IgD-negative memory B cell (primary cell): ENCODE measurements at regions not wholly inside any gene's neighbourhood (a gene's known extent, or its start where the extent isn't known, plus 50 kb on each side); places are given as distances from the start of the nearest gene placed in this dataset.

Source experiments
- H3K27ac Mint-ChIP-seq, 3 donors: one replicate each; pipeline ENCODE4 v1.8.0; 2020 to 2022; ENCODE audit warnings: mild to moderate bottlenecking in 3 of 3, mixed read lengths in 3 of 3, moderate library complexity in 1 of 3
- H3K27me3 Mint-ChIP-seq: one replicate; pipeline ENCODE4 v1.8.0; 2021; ENCODE audit warnings: mixed read lengths
- H3K36me3 Mint-ChIP-seq: one replicate; pipeline ENCODE4 v1.8.0; 2020; ENCODE audit warnings: mild to moderate bottlenecking, mixed read lengths
- H3K4me1 Mint-ChIP-seq, 3 donors: one replicate each; pipeline ENCODE4 v1.8.0; 2020 to 2022; ENCODE audit warnings: mixed read lengths in 3 of 3, mild to moderate bottlenecking in 1 of 3
- H3K4me3 Mint-ChIP-seq, 4 donors: one replicate each; pipeline ENCODE4 v1.8.0; 2020 to 2022; ENCODE audit warnings: mild to moderate bottlenecking in 4 of 4, mixed read lengths in 4 of 4, moderate library complexity in 3 of 4
- H3K9me3 Mint-ChIP-seq, 3 donors: one replicate each; pipeline ENCODE4 v1.8.0; 2020 to 2021; ENCODE audit warnings: mixed read lengths in 3 of 3, mild to moderate bottlenecking in 1 of 3

- no peaks in the 10 kb centered on the region for H3K27me3 Mint-ChIP-seq
- H3K4me3 Mint-ChIP-seq: no peak overlapping the region
- H3K4me1 Mint-ChIP-seq: peaks cover 0 to 4% (median 0%) of the 10 kb centered on the region in 3 donors
- H3K27ac Mint-ChIP-seq: no peak overlapping the region
- H3K9me3 Mint-ChIP-seq: peaks cover 3 to 5% (median 4%) of the 10 kb centered on the region in 3 donors
- H3K36me3 Mint-ChIP-seq: no peaks in the 10 kb centered on the region
Observed at GRCh38 chr4:61024610-61025009, 175.5 kb upstream of the ADGRL3 start.

- H3K27me3 Mint-ChIP-seq: no peaks in the 10 kb centered on the region
- no peak overlapping the region for H3K4me3 Mint-ChIP-seq
- no peaks in the 10 kb centered on the region for H3K4me1 Mint-ChIP-seq
- peaks cover 0 to 9% (median 2%) of the 10 kb centered on the region in 3 donors for H3K9me3 Mint-ChIP-seq
- no peaks in the 10 kb centered on the region for H3K36me3 Mint-ChIP-seq
- no peak overlapping the region for H3K27ac Mint-ChIP-seq
Observed at GRCh38 chr4:61027939-61028338, 172.2 kb upstream of the ADGRL3 start.

DNA sequence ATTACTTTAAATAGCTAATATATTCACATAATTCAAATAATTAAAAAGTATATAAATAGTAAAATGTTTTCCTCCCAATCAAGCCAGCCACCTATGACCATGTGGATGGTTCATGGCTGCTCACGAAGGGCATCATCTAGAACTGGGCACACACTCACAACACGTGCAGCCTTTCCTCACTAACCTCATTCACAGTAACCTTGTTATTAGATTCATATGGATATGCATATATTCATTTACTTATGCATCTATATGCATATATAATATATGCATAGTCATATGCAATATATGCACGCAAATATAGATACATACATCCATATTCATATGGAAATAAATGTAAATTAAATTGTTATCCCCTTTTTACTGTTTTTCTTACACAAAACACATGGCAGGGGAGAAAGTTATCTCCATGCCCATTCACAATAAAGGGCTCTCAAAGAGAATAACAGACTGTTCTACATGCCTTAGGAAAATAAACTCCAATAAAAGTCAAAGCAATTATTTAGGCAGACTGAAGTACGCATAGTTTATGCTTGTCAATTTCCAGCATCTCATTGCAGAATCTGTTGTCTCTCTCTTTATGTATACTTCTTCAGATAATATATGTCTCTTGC is 163.9 kb upstream of the ADGRL3 start:
- H3K36me3 Mint-ChIP-seq: no peaks in the 10 kb centered on the region
- no peak overlapping the region for H3K27ac Mint-ChIP-seq
- H3K9me3 Mint-ChIP-seq: peaks cover 0 to 2% (median 2%) of the 10 kb centered on the region in 3 donors
- H3K4me1 Mint-ChIP-seq: no peaks in the 10 kb centered on the region
- no peak overlapping the region for H3K4me3 Mint-ChIP-seq
- H3K27me3 Mint-ChIP-seq: no peaks in the 10 kb centered on the region

DNA sequence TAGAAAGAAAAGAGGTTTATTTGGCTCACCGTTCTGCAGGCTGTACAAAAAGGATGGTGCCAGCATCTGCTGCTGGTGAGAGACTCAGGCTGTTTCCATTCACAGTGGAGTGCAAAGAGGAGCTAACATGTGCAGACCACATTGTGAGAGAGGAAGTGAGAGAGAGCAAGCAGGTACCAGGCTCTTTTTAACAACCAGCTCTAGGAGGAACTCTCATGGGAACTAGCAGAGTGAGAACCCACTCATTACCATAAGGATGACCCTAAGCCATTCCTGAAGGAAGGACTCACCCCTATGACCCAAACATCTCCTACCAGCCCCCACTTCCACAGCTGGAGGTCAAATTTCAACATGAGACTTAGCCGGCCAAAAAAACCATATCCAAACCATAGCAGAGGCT is 158.6 kb upstream of the ADGRL3 start:
- H3K9me3 Mint-ChIP-seq: peaks cover 0 to 13% (median 2%) of the 10 kb centered on the region in 3 donors
- H3K27me3 Mint-ChIP-seq: no peaks in the 10 kb centered on the region
- no peaks in the 10 kb centered on the region for H3K4me1 Mint-ChIP-seq
- peaks cover 2% of the 10 kb centered on the region for H3K36me3 Mint-ChIP-seq
- H3K4me3 Mint-ChIP-seq: no peak overlapping the region
- H3K27ac Mint-ChIP-seq: no peak overlapping the region

- Mint-ChIP-seq H3K4me3 (no peak overlapping the region), H3K36me3 (peaks cover 2% of the 10 kb centered on the region), H3K4me1 (no peaks in the 10 kb centered on the region), H3K27me3 (no peaks in the 10 kb centered on the region), H3K9me3 (peaks cover 0 to 13% (median 2%) of the 10 kb centered on the region in 3 donors), H3K27ac (no peak overlapping the region)
Observed at GRCh38 chr4:61044837-61045236, 155.3 kb upstream of the ADGRL3 start.

DNA sequence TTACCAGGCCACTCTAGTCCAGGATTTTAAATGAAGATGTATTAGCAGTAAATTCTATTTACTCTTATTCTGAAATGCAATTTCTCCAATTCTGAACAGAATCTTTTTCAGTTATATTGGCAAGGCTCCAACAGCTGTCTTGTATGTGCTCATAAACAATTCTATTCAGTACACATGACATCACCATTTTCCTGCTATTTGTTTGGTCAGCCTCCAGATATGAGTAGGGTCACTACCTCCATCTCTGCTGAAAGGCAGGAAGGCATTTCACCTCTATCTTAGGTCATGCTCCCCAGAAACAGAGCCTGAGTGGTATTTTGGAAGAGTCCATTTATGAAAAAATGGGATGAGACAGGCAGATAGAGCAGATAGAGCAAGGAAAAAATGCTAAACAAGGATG is 151.1 kb upstream of the ADGRL3 start:
- no peak overlapping the region for H3K4me3 Mint-ChIP-seq
- H3K9me3 Mint-ChIP-seq: peaks cover 0 to 24% (median 2%) of the 10 kb centered on the region in 3 donors
- no peak overlapping the region for H3K27ac Mint-ChIP-seq
- peaks cover 2% of the 10 kb centered on the region for H3K36me3 Mint-ChIP-seq
- no peaks in the 10 kb centered on the region for H3K27me3 Mint-ChIP-seq
- H3K4me1 Mint-ChIP-seq: no peaks in the 10 kb centered on the region

- Mint-ChIP-seq H3K4me3 (no peak overlapping the region), H3K36me3 (no peaks in the 10 kb centered on the region), H3K9me3 (peaks cover 0 to 3% (median 2%) of the 10 kb centered on the region in 3 donors), H3K27ac (no peak overlapping the region), H3K27me3 (no peaks in the 10 kb centered on the region), H3K4me1 (no peaks in the 10 kb centered on the region)
Observed at GRCh38 chr4:61067381-61067780, 132.7 kb upstream of the ADGRL3 start.

- no peaks in the 10 kb centered on the region for H3K36me3 Mint-ChIP-seq
- no peaks in the 10 kb centered on the region for H3K4me1 Mint-ChIP-seq
- no peak overlapping the region for H3K27ac Mint-ChIP-seq
- peaks cover 1 to 3% (median 2%) of the 10 kb centered on the region in 3 donors for H3K9me3 Mint-ChIP-seq
- H3K4me3 Mint-ChIP-seq: no peak overlapping the region
- no peaks in the 10 kb centered on the region for H3K27me3 Mint-ChIP-seq
Observed at GRCh38 chr4:61068060-61068459, 132.1 kb upstream of the ADGRL3 start.

DNA sequence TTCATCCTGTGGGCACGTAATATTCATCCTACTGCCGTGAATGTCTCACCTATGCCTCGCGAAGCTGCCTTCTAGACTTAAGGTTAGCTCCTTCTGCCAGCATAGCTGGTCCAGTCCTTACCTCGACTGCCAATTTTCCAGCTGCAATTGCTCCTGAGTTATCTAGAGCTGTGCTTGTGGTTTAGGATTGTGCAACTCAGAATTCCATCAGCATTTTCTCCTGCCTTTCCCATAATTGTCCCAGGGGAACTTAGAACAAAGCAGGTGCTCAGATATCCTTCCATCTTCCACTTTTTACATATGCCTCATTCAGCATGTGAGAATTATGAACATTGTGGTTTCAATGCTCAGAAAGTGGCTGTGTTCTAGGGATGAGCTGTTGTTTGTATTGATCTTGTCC is 131.4 kb upstream of the ADGRL3 start:
- no peaks in the 10 kb centered on the region for H3K36me3 Mint-ChIP-seq
- no peaks in the 10 kb centered on the region for H3K27me3 Mint-ChIP-seq
- peaks cover 3 to 6% (median 5%) of the 10 kb centered on the region in 3 donors for H3K9me3 Mint-ChIP-seq
- no peaks in the 10 kb centered on the region for H3K4me1 Mint-ChIP-seq
- H3K27ac Mint-ChIP-seq: no peak overlapping the region
- no peak overlapping the region for H3K4me3 Mint-ChIP-seq

GRCh38 chr4:61070269-61070668 is 129.9 kb upstream of the ADGRL3 start:
- Mint-ChIP-seq H3K36me3 (no peaks in the 10 kb centered on the region), H3K4me3 (no peak overlapping the region), H3K9me3 (peaks cover 3 to 6% (median 5%) of the 10 kb centered on the region in 3 donors), H3K27me3 (no peaks in the 10 kb centered on the region), H3K27ac (no peak overlapping the region), H3K4me1 (no peaks in the 10 kb centered on the region)

DNA sequence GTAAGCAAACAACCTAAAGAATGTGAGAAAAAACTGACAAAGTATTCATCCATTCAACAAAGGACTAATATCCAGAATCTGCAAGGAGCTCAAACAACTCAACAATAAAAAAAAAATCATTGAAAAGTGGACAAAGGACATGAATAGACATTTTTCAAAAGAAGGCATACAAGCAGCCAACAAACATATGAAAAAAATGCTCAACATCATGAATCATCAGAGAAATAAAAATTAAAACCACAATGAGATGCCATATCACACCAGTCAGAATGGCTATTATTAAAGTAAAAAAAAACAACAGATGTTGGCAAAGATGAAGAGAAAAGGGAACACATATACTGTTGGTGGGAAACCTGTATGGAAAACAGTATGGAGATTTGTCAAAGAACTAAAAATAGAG is 120.7 kb upstream of the ADGRL3 start:
- Mint-ChIP-seq H3K27me3 (no peaks in the 10 kb centered on the region), H3K4me3 (no peak overlapping the region), H3K36me3 (peaks cover 2% of the 10 kb centered on the region), H3K27ac (no peak overlapping the region), H3K9me3 (peaks cover 2 to 5% (median 2%) of the 10 kb centered on the region in 3 donors), H3K4me1 (peaks cover 0 to 2% (median 0%) of the 10 kb centered on the region in 3 donors)

DNA sequence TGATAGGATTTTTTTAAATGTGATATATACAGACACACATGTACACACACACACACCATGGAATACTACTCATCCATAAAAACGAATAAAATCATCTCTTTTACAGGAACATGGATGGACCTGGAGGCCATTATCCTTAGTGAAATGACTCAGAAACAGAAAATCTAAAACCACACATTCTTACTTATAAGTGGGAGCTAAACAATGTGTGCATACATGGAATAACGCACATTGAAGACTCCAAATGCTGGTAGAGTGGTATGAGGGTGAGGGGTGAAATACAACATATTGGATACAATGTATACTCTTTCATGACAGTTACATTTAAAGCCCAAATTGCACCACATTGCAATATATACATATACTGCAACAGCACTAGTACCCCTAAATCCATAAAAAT is 120.2 kb upstream of the ADGRL3 start:
- no peaks in the 10 kb centered on the region for H3K27me3 Mint-ChIP-seq
- H3K4me1 Mint-ChIP-seq: peaks cover 0 to 2% (median 0%) of the 10 kb centered on the region in 3 donors
- H3K9me3 Mint-ChIP-seq: peaks cover 2 to 5% (median 2%) of the 10 kb centered on the region in 3 donors
- no peak overlapping the region for H3K4me3 Mint-ChIP-seq
- H3K27ac Mint-ChIP-seq: no peak overlapping the region
- peaks cover 2% of the 10 kb centered on the region for H3K36me3 Mint-ChIP-seq

GRCh38 chr4:61085534-61085933 is 114.6 kb upstream of the ADGRL3 start:
- H3K27ac Mint-ChIP-seq: no peak overlapping the region
- H3K9me3 Mint-ChIP-seq: peaks cover 0 to 13% (median 3%) of the 10 kb centered on the region in 3 donors
- H3K27me3 Mint-ChIP-seq: no peaks in the 10 kb centered on the region
- H3K4me1 Mint-ChIP-seq: no peaks in the 10 kb centered on the region
- H3K36me3 Mint-ChIP-seq: no peaks in the 10 kb centered on the region
- H3K4me3 Mint-ChIP-seq: no peak overlapping the region

DNA sequence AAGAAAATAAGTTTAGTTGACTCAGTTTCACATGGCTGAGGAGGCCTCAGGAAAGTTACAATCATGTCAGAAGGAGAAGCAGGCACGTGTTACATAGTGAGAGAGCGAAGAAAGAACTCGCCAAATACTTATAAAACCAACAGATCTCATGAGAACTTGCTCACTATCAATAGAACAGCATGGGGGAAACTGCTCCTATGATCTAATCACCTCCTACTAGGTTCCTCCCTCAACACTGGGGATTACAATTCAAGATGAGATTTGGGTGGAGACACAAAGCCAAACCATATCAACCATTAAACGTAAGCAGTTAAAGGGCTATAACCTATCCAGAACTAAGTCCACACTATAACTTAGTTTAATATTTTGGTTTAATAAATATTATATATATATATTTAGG is 113.8 kb upstream of the ADGRL3 start:
- Mint-ChIP-seq H3K4me3 (no peak overlapping the region), H3K9me3 (peaks cover 0 to 13% (median 3%) of the 10 kb centered on the region in 3 donors), H3K36me3 (no peaks in the 10 kb centered on the region), H3K27me3 (no peaks in the 10 kb centered on the region), H3K27ac (no peak overlapping the region), H3K4me1 (no peaks in the 10 kb centered on the region)

- Mint-ChIP-seq H3K27me3 (no peaks in the 10 kb centered on the region), H3K4me1 (no peaks in the 10 kb centered on the region), H3K27ac (no peak overlapping the region), H3K36me3 (no peaks in the 10 kb centered on the region), H3K4me3 (no peak overlapping the region), H3K9me3 (peaks cover 0 to 18% (median 3%) of the 10 kb centered on the region in 3 donors)
Observed at GRCh38 chr4:61086979-61087378, 113.1 kb upstream of the ADGRL3 start.

GRCh38 chr4:61094854-61095598 is 105.1 kb upstream of the ADGRL3 start:
- Mint-ChIP-seq H3K4me1 (no peaks in the 10 kb centered on the region), H3K27me3 (no peaks in the 10 kb centered on the region), H3K36me3 (no peaks in the 10 kb centered on the region), H3K9me3 (peaks cover 3 to 29% (median 3%) of the 10 kb centered on the region in 3 donors), H3K4me3 (no peak overlapping the region), H3K27ac (no peak overlapping the region)
